DMS114 treated with DMSO at 0.1 percent for 48 hours (cell line): ENCODE measurements at regions not wholly inside any gene's neighbourhood (a gene's known extent, or its start where the extent isn't known, plus 50 kb on each side); places are given as distances from the start of the nearest gene placed in this dataset.

Source experiments
- DNase-seq: peaks from one replicate; lab custom pipeline; 2025; ENCODE audit not compliant: unreplicated experiment; lab: John Stamatoyannopoulos, UW

DNA sequence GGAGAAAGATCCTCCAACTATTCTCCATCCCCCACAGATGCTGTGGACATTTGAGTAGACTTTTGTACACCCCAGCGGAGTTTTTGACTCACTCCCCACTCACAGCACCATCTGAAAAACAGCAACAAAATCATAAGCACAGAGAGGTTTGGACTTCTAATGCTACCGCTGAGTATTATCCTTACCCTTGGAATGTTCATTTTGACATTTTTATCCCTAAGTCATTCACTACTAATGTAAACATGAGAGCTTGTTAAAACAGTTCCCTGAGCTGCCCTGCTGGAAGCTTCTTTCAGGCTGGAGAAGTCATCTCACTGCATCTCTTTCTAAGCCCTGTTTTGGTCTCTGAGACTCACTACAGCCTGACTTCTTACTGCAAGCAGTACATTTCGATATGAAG is 1045.9 kb downstream of the MCTP2 start:
- no peak for DNase-seq

DNA sequence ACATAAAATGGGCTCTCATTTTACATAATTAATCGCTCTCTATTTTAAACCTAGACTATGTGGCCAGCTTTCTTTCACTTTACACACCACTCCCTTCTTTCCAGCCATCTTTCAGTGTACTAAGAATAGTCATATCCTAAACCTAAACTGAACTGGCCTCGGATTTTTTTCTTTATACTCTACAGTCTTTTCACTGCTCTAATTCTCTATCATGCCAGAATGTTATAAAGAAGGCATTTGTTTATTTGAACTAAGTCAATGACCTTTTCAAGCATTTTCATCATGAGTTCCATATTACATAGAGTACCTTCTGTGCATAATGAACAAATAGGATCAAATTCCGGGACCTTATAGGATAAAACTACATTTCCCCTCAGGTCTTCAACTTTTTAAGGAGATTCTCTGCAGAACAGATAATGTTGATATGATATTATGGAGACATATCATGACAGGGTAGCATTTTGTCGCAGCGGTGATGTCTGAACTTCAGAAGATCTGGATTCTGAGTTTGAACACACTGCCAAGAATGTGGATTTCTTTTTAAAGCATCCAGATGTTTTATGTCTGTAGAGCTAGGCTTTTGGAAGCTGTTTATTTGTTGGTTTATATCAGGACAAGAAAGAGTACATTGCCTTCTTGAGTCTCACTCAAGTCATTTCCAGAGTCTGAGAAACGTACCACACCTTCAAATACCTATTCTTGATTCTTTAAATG is 1047.3 kb downstream of the MCTP2 start:
- no peak for DNase-seq

- no peak for DNase-seq
Measured at GRCh38 chr15:95279277-95280019, 1048.1 kb downstream of the MCTP2 start.

- DNase-seq = no peak
Measured at GRCh38 chr15:95280711-95281110, 1049.3 kb downstream of the MCTP2 start.

GRCh38 chr15:95281470-95281869 is 1049.0 kb upstream of the NR2F2 start:
- no peak for DNase-seq

GRCh38 chr15:95284492-95284891 is 1046.0 kb upstream of the NR2F2 start:
- no peak for DNase-seq

- peak; percentile 60 for DNase-seq
Measured at GRCh38 chr15:95284933-95285421, 1045.5 kb upstream of the NR2F2 start.

- DNase-seq = no peak
Measured at GRCh38 chr15:95286352-95286880, 1044.1 kb upstream of the NR2F2 start.

DNA sequence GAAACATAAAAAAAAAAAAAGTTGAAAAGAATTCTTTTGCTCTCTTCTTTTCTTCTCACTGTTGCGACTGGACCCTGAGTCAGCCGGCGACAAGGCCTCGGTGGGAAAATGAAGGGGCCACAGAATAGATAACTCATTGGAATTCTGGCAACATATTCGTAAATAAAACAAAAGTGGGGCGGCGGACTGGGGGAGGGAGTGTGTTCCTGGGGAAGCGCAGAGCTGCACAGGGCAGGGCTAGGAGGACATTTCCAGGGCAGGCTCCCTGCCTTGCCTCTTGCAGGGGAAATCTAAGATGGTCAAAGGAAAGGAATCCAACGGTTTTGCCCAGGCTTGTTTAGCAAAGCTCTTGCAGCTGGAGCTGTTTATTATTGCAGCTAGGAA is 1042.8 kb upstream of the NR2F2 start:
- DNase-seq = no peak

- DNase-seq = no peak
Measured at GRCh38 chr15:95288626-95289025, 1041.9 kb upstream of the NR2F2 start.

- peak; percentile 39 for DNase-seq
Measured at GRCh38 chr15:95290176-95290974, 1040.1 kb upstream of the NR2F2 start.

DNA sequence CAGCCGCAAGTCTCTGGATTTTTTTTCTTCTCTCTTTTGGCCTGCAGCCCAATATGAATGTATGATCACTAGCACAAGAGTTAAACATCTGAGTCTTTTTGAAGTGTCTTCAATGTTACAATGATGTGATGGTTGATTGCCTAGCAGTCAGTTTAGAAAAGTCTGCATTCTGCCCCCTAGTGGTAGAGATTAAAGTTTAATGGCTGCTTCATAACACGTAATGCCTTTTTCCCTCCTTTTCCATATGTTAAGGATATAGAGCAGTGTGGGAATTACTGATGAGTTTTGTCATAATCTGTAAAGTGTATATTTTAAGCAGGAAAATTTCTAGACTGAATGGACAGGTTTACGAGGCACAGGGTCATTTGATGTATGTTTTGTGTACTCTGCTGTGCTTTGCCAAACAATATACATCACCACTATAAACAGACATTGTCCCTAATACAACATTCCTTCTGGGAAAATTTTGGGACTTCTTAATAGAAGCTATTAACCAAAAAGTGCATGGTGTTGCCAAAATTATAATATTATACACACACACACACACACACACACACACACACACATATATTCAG is 1038.5 kb upstream of the NR2F2 start:
- DNase-seq = peak; percentile 77

GRCh38 chr15:95292785-95293450 is 1037.6 kb upstream of the NR2F2 start:
- peak; percentile 57 for DNase-seq

GRCh38 chr15:95293456-95294031 is 1037.0 kb upstream of the NR2F2 start:
- DNase-seq = no peak

DNA sequence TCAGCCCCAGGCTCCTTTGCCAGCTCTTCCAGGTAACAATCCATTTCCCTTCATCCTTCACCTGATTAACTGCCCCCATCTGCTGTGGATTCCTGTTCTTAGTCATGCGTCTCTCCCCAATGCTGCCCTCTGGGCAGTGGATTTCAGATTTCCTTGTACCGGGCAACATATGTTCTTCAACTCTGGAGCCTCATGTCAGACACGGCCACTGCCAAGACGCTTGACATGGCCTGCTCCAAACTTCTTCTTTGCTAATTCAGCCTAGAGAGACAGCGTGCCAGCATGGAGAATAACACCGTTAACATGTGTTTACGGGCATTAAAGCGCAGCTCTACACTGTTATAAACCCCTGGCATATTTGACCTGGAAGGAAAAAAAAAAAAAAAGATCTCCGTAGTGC is 1035.1 kb upstream of the NR2F2 start:
- DNase-seq = no peak

DNA sequence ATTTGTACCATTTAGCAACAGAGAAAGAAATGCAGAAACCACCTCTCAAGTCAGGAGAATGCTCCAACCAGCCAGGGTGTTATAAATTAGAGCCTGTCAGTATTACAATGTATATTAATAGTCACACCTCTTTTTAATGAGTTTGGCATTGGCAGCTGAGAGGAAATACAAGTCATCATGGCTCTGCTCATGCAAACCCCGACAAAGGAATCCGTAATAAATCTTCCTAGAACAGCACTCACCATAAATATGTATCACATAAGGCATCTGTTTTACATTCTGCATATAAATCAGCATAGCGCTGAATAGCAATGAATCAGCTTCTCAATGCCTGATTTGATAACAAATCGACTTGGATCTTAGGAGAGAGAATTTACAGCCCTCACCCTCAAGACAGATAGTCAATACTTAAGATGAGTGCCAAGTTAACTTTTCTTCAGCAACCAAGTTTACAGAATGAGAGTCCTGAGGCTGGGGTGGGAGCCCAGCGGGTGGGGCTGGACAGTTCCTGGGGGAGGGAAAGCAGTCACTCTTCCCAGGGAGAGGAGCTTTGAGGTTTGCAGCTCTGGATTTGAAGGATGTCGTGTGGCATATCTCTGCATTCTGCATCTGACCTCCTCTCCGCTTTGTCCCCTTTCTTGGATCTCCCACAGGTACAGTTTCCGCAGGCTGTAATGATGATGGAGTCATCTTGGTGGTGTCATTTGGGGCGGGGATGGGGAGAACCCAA is 1034.4 kb upstream of the NR2F2 start:
- no peak for DNase-seq

DNA sequence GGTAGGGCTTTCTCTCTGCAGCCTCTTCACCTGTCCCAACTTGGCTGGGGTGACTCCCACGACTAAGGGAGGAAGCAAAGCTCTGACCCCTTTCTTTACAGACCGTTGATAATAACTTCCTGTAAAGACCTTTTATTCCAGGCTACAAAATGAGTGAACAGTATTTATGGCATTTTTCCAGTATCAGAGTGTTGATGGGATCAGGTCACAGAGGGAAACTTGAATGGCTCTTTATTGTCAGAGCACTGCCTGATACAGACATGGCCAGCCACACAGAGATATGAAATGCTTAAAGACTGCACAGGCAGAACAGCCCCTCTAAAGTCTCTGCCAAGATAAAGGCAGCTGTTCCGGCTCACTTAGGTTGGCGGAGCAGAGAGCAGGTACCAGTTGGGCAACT is 1033.9 kb upstream of the NR2F2 start:
- DNase-seq = no peak

- DNase-seq = no peak
Measured at GRCh38 chr15:95298729-95299128, 1031.8 kb upstream of the NR2F2 start.

- DNase-seq = no peak
Measured at GRCh38 chr15:95300958-95301357, 1029.5 kb upstream of the NR2F2 start.

GRCh38 chr15:95302206-95302605 is 1028.3 kb upstream of the NR2F2 start:
- DNase-seq = no peak
